Hepatocyte (in vitro differentiated cells): ENCODE measurements at regions not wholly inside any gene's neighbourhood (a gene's known extent, or its start where the extent isn't known, plus 50 kb on each side); places are given as distances from the start of the nearest gene placed in this dataset.

ENCODE experiments used
- DNase-seq: peaks from one replicate; pipeline ENCODE4 v3.0.0-alpha.2; 2016; ENCODE audit warnings: low spot score
- H2AFZ ChIP-seq: fragments of 200-600 bp; sonication (generic); 2 replicates; pipeline ENCODE4 v1.6.0; 2016; ENCODE audit warnings: antibody characterized with exemption, mild to moderate bottlenecking
- H3K27ac ChIP-seq: fragments of 200-600 bp; sonication (generic); 2 replicates; pipeline ENCODE4 v1.5.1; 2016; ENCODE audit warnings: mild to moderate bottlenecking
- H3K27me3 ChIP-seq: fragments of 200-600 bp; sonication (generic); 2 replicates; pipeline ENCODE4 v1.6.1; 2016
- H3K36me3 ChIP-seq: fragments of 200-600 bp; sonication (generic); replicated peaks from 2 replicates; pipeline ENCODE4 v1.5.1; 2016; ENCODE audit warnings: low read depth; ENCODE audit not compliant: insufficient read depth
- H3K4me1 ChIP-seq: fragments of 200-600 bp; sonication (generic); 2 replicates; pipeline ENCODE4 v1.5.1; 2016; ENCODE audit warnings: mild to moderate bottlenecking, moderate library complexity; ENCODE audit not compliant: insufficient read depth
- H3K4me2 ChIP-seq: fragments of 200-600 bp; sonication (generic); 2 replicates; pipeline ENCODE4 v1.6.0; 2016
- H3K4me3 ChIP-seq: fragments of 200-600 bp; sonication (generic); 2 replicates; pipeline ENCODE4 v1.5.1; 2016; ENCODE audit warnings: mild to moderate bottlenecking
- H3K79me2 ChIP-seq: fragments of 200-600 bp; sonication (generic); 2 replicates; pipeline ENCODE4 v1.6.0; 2017; ENCODE audit warnings: mild to moderate bottlenecking
- H3K9me2 ChIP-seq: fragments of 200-600 bp; sonication (generic); replicated peaks from 2 replicates; pipeline ENCODE4 v1.6.0; 2017; ENCODE audit warnings: mild to moderate bottlenecking; ENCODE audit not compliant: insufficient read depth
- H3K9me3 ChIP-seq: fragments of 200-600 bp; sonication (generic); 2 replicates; pipeline ENCODE4 v1.5.1; 2016; ENCODE audit warnings: low read depth, mild to moderate bottlenecking
- H4K20me1 ChIP-seq: fragments of 200-600 bp; sonication (generic); 2 replicates; pipeline ENCODE4 v1.6.0; 2016; ENCODE audit warnings: mild to moderate bottlenecking; ENCODE audit not compliant: insufficient read depth, poor library complexity, severe bottlenecking
- CTCF ChIP-seq: fragments of 200-600 bp; sonication (generic); IDR thresholded peaks from 2 replicates; pipeline ENCODE4 v1.5.1; 2016; ENCODE audit warnings: antibody characterized with exemption, mild to moderate bottlenecking; ENCODE audit not compliant: poor library complexity
- EZH2 ChIP-seq: fragments of 200-600 bp; sonication (generic); IDR thresholded peaks from 2 replicates; pipeline ENCODE4 v1.6.1; 2016; ENCODE audit warnings: antibody characterized with exemption, mild to moderate bottlenecking, borderline replicate concordance
- EZH2phosphoT487 ChIP-seq: fragments of 200-600 bp; sonication (generic); IDR thresholded peaks from one replicate; pipeline ENCODE4 v1.6.1; 2018; ENCODE audit warnings: antibody characterized with exemption, mild to moderate bottlenecking, low read depth, moderate library complexity; ENCODE audit not compliant: unreplicated experiment, severe bottlenecking
- WGBS: methylation state at CpG from one replicate; pipeline ENCODE4 v1.1.6; 2016; ENCODE audit warnings: low lambda C conversion rate; ENCODE audit errors: missing lambda C conversion rate; 5-methylcytosine and 5-hydroxymethylcytosine counted together

DNA sequence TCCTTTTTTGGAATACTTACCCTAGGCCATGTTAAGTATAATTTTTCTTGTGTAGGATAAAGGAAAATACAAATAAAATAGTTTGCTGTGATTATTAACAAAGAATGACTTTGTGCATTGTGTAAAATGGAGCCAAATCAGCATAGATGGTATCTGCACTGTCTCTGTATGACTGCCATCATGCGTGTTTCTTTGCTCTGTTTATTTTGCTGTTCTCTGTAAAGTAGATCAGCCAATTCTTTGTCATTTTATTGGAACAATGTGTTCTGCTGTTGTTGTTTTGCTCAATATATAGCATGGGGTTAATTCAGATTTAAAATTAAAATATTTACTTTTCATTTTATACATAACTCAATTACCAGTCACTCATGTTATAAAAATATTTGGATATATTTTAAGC lies 181.3 kb upstream of the UBE2E3 start:
- no peaks in the 10 kb centered on the region for H3K36me3 ChIP-seq
- no peak overlapping the region for H3K4me2 ChIP-seq
- no peak overlapping the region for H3K4me3 ChIP-seq
- H2AFZ ChIP-seq: no peak overlapping the region
- no peaks in the 10 kb centered on the region for H3K4me1 ChIP-seq
- no peaks in the 10 kb centered on the region for H4K20me1 ChIP-seq
- no peaks in the 10 kb centered on the region for H3K9me3 ChIP-seq
- no peaks in the 10 kb centered on the region for H3K27me3 ChIP-seq
- TF ChIP-seq CTCF (no peak), EZH2 (no peak), EZH2phosphoT487 (no peak)
- no peak overlapping the region for H3K27ac ChIP-seq
- 70% methylated on average over 1 of the region's 1 CpG for WGBS
- no peak for DNase-seq
- H3K9me2 ChIP-seq: no peaks in the 10 kb centered on the region
- H3K79me2 ChIP-seq: no peaks in the 10 kb centered on the region

DNA sequence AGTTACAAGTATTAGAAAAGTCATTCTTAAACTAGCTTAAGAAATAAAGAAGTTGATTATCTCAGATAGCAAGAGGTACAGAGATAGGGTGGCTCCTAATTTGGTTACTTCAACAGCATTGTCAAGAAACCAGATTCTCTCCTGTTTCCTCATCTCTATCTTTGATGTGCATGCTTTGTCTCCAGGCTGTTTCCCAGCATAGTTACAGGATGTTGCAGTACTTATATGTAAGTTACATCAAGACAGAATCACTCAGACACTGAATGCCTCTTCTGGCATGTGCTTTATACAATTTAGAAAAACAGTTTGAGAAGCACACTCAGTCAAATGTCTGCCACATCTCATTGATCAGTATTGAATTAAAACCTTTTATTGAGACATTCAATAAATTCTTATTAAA lies 189.5 kb upstream of the UBE2E3 start:
- H3K4me1 ChIP-seq: no peaks in the 10 kb centered on the region
- no peaks in the 10 kb centered on the region for H3K27me3 ChIP-seq
- no peak overlapping the region for H3K27ac ChIP-seq
- H3K79me2 ChIP-seq: no peaks in the 10 kb centered on the region
- TF ChIP-seq CTCF (no peak), EZH2phosphoT487 (no peak), EZH2 (no peak)
- no peak overlapping the region for H3K4me2 ChIP-seq
- no peak overlapping the region for H2AFZ ChIP-seq
- no peaks in the 10 kb centered on the region for H3K36me3 ChIP-seq
- H4K20me1 ChIP-seq: no peaks in the 10 kb centered on the region
- H3K9me2 ChIP-seq: no peaks in the 10 kb centered on the region
- H3K4me3 ChIP-seq: no peak overlapping the region
- DNase-seq: no peak
- H3K9me3 ChIP-seq: no peaks in the 10 kb centered on the region

DNA sequence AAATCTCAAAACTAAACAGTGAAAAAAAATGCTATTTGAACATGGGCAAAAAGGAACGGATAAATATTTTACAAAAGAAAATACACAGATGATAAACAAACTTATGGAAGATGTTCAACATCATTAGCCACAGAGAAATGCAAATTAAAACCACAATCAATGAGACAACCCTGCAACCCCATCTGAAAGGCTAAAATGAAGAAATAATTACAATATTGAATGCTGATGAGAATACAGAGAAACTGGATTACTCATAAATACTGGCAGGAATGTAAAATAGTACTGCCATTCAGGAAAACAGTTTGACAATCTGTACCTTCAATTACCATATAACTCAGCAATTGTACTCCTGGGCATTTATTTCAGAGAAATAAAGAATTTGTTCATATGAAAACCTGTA lies 193.1 kb upstream of the UBE2E3 start:
- H3K9me2 ChIP-seq: no peaks in the 10 kb centered on the region
- no peak for DNase-seq
- H3K4me1 ChIP-seq: no peaks in the 10 kb centered on the region
- no peak overlapping the region for H3K4me2 ChIP-seq
- no peaks in the 10 kb centered on the region for H3K79me2 ChIP-seq
- H4K20me1 ChIP-seq: no peaks in the 10 kb centered on the region
- WGBS: 94% methylated on average over 1 of the region's 1 CpG
- no peak overlapping the region for H3K27ac ChIP-seq
- H3K27me3 ChIP-seq: no peaks in the 10 kb centered on the region
- TF ChIP-seq EZH2phosphoT487: no peak
- TF ChIP-seq CTCF: no peak
- TF ChIP-seq EZH2: no peak
- H3K36me3 ChIP-seq: no peaks in the 10 kb centered on the region
- H3K9me3 ChIP-seq: no peaks in the 10 kb centered on the region
- H2AFZ ChIP-seq: no peak overlapping the region
- no peak overlapping the region for H3K4me3 ChIP-seq

- TF ChIP-seq EZH2phosphoT487 (no peak), CTCF (no peak), EZH2 (no peak)
- H3K36me3 ChIP-seq: no peaks in the 10 kb centered on the region
- no peak for DNase-seq
- no peak overlapping the region for H2AFZ ChIP-seq
- no peak overlapping the region for H3K4me3 ChIP-seq
- no peaks in the 10 kb centered on the region for H3K9me2 ChIP-seq
- 87% methylated on average over 2 of the region's 2 CpGs for WGBS
- no peak overlapping the region for H3K27ac ChIP-seq
- H3K9me3 ChIP-seq: no peaks in the 10 kb centered on the region
- H3K27me3 ChIP-seq: no peaks in the 10 kb centered on the region
- no peak overlapping the region for H3K4me2 ChIP-seq
- no peaks in the 10 kb centered on the region for H3K4me1 ChIP-seq
- H3K79me2 ChIP-seq: no peaks in the 10 kb centered on the region
- no peaks in the 10 kb centered on the region for H4K20me1 ChIP-seq
These were observed 199.1 kb upstream of the UBE2E3 start for GRCh38 chr2:180781276-180781675.
